LoVo (cell line): ENCODE measurements at regions not wholly inside any gene's neighbourhood (a gene's known extent, or its start where the extent isn't known, plus 50 kb on each side); places are given as distances from the start of the nearest gene placed in this dataset.
"Not testable (repeated sequence)": the region's sequence is repeated elsewhere in the genome, so short reads cannot be mapped to it uniquely, and the experiment has no call there.

Experiments
- DNase-seq: peaks from one replicate; pipeline ENCODE4 v3.0.0-alpha.2; 2016; ENCODE audit warnings: low spot score

DNA sequence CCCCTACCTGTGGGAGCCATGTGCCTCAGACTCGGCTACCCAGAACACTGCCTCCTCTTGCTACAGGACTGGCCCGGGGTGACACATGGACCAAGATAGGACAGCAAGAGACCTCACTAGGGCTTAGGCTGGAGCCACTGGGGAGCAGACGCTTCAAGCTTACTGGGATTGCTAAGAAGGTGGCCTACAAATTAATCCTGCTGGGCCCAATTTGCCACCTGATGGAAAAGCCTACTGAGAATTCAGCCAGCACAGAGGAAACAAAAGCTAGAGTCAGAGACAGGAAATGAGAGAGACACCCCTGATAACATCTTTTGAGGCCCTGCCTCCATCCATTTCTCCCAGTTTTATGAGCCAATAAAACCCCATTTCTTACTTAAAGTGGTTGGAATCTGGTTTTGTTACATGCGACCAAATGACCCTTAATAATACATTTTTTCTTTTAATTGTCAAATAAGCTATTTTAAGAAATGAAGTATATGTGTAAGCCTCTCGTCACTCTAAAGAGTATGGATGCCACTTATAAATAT is 282.1 kb downstream of the CXCL12 start:
- no peak for DNase-seq

DNA sequence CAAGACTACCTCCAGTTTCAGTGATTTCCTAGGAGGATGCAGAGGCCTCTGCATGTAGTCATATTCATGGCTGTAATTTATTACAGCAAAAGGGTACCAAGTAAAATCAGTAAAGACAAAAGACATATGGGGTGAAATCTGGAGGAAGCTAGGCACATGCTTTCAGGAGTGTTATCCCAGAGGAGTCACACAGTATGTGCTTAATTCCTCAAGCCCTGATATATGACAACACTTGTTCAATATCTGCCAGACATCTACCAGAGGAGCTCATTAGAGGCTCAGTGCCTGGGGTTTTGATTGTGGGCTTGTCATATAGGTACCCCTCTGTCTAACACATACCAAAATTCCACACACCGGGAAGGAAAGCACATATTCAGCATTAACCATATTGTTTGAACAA is 283.8 kb downstream of the CXCL12 start:
- no peak for DNase-seq

DNA sequence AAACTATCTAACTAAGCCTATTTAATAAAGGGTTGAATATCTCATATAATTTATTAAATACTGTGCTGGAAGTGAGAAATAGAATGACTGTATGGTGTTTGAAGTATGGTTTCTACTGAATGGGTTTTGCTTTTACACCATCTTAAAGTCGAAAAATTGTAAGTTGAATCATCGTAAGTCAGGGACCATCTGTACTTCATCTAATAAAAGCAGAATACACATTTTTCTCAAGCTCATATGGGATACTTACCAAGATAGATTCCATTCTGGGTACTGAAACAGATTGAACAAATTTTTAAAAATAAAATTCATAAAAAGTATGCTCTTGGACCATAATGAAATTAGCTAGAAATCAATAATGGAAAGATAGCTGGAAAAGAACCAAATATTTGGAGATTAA is 285.4 kb downstream of the CXCL12 start:
- no peak for DNase-seq

DNA sequence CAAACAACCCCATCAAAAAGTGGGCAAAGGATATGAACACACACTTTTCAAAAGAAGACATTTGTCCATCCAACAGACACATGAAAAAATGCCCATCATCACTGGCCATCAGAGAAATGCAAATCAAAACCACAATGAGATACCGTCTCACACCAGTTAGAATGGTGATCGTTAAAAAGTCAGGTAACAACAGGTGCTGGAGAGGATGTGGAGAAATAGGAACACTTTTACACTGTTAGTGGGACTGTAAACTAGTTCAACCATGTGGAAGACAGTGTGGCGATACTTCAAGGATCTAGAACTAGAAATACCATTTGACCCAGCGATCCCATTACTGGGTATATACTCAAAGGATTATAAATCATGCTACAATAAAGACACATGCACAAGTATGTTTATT is 288.7 kb downstream of the CXCL12 start:
- not testable (repeated sequence) for DNase-seq

DNA sequence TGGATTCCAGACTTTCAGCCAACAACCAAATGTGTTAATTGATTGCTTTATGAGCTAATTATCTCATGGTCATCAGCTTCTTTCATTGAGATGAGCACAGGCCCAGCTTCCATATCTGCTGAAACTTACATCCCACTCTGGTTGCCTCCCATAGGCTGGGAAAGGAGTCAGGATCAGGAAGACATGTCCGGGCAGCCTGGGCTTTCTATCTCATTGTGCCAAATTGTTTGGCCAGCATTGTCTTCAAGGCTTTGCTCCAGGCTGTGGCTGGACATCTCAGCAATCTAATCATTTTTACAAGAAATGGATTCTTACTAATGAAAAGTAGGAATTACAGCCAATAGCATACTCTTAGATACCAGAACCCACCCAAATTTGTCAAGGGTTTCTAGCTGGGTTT is 295.2 kb downstream of the CXCL12 start:
- DNase-seq: no peak

DNA sequence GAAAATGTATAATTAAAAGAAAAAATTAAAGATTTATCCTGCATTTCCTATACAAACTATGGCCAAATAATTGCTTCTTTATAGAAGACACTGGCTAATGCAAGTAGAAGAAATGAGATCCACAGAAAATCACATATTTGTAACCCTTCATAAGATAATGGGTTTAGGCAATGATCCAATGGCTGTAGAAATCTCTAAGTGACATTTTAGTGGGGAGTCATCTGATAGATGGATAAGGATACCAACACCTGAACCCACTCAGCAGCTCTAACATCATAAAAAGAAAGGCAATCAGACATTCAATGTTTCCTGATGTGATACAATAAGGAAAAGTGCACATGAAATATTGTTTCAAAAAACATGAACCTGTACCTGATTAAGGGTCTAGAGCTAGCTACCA is 297.5 kb downstream of the CXCL12 start:
- DNase-seq: no peak

DNA sequence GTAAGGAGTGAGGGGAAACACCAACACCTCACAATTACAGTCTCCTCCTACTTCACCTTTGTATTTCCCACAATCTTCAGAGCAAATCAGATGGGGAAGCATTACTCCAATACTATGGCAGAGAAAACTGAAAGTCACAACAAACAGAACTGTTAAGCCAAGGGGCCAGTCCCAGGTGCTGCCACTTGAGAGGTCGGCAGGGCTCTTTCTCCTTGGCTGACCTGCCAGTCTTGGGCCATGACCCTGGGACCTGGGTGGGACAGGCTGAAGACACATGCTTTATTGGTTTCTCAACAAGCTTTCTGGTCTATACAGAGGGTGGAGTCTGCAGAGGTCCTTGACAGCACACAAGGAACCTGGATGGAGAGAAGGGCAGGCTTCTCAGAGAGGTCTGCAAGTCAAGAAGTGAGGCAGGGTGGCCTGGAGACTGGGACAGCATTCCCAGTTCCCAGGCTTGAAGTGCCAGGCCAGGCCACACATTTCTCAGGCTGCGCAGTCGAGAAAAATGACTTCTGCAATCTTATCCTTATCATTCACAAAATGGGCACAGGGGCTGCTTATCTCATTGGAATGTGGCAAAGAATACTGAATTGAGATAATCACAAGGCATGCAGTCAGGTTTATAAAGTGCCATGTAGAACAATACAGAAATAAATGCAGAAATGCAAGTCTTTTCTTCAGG is 301.0 kb downstream of the CXCL12 start:
- no peak for DNase-seq

DNA sequence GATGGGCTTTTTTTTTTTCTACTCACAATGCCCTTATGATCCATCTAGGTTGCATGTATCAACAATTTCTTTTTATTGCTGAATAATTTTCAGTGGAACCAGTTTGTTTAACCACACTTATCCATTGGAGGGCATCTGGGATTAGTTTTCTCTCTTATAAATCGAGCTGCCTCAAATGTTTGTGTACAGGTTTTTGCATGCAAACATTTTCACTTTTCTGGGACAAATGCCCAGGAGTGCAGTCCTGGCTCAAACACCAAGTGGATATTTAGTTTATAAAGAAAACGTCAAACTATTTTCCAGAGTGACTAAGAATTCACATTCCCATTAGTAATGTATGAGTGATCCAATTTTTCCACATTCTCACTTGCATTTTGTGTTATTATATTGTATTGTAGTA is 313.4 kb downstream of the CXCL12 start:
- no peak for DNase-seq

DNA sequence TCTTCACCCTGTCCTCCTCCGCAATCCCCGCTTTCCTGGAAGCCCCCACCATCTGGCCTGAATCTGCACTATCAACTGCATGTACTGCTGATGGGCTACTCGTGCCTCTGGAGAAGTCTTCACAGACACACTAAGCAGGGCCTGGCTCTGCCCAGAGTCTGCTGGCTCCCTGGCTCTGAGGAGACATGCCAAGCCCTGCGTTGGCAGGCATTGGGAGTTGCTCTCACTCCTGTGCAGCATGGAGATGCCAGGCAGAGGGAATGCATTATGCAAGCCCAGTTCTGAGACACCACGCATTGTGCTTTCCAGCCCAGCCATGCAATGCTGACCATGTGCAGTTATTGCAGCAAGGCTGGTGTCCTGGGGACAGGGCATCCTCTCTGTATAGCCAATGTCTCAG is 314.6 kb downstream of the CXCL12 start:
- no peak for DNase-seq

DNA sequence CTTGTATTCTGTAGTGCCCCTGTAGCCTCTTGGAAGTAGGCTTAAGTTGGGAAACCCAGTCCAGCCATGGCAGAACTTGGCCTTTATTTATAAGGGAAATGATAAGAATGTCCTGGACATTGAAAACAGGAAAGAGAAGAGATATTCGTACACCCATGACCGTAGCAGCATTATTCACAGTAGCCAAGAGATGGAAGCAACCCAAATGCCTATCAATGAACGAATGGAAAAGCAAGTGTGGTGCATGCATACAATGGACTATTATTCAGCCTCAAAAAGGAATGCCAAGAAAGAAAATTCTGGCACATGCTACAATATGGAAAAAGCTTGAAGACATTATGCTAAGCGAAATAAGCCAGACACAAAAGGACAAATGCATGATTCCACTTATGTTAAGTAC is 315.3 kb downstream of the CXCL12 start:
- no peak for DNase-seq

DNA sequence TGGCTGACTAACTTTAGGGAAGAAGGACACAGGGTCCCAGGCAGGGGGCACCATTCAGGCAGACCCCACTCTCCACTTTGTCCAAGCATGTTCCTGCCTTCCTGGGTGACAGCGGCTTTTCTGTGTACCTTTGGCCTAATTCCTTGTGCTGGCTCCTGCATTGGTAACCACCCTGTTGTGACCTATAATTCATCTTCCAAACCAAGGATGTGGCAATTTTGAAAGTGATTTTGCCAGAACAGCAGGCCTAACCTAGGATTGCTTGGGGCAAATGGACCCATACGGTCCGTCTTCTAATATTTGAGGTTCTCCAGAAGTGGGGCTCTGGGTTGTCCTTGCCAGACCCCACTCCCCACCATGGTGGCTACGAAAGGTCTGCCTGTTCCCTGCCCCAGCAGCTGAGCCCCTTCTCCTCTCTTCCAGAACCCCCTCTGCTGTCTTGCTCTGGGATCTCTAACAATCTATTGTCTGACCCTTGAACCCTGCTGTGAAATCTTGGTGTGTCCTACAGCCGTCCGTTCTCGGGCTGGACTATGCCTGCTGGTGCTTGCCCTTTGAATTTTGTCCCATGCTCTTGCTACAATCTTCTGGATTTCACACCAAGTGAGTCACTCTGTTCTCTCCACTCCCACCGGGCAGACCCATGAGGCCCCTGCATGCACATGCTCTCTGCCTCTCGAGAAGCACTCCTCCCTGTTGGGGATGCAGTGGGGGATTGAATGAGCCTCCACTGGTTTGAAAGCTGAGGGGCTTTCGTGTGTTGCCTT is 316.0 kb downstream of the CXCL12 start:
- DNase-seq: no peak

DNA sequence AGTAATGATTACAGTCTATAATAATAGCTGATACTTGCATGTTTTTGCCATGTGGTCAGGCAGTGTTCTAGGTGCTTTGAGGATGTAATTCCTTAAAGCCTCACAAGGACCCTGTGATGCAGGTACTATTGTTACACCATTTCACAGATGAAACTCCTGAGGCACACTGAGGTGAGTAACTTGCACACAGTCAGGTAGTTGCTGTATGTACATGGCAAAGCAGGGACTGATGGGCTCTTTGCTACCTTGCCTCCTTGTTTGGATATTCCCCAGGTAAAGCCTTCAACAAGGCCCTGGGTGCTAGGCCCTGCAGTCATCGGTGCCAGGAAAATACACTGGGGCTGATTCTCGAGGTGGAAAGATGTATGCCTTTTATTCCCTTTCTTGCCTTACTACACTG is 317.5 kb downstream of the CXCL12 start:
- DNase-seq: no peak

DNA sequence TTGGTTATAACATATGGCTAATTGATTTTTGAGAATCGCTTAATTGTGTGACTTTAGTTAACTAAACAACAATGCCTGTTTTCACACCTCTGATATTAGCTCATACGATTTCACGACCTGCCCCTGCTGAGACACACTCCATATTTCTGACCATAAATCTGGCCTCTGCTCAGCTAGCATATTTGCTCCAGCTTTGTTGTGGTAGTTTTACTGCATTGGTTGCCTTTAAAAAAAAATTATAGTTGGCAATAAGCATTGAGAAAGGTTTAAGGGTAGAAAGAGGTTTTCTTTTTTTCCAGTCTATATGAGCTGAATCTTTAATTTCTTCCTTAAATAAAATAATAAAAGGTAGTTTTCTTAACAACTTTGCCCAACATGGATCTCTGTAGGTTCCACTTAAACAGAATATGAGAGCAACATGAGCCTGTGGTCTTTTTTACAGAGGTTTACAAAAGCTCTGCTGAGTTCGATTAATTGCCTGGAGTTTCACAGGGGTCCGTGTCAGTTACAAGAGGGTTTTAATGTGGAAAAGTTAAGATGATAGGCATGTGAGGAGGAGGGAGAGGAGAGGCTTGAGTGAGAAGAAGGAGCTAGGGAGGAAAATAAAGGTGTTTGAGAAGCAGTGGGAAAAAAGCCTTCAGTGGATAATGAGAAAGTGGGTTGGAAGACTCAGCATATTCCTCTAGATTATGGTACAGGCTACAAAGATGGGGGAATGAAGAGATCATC is 318.2 kb downstream of the CXCL12 start:
- DNase-seq: no peak

DNA sequence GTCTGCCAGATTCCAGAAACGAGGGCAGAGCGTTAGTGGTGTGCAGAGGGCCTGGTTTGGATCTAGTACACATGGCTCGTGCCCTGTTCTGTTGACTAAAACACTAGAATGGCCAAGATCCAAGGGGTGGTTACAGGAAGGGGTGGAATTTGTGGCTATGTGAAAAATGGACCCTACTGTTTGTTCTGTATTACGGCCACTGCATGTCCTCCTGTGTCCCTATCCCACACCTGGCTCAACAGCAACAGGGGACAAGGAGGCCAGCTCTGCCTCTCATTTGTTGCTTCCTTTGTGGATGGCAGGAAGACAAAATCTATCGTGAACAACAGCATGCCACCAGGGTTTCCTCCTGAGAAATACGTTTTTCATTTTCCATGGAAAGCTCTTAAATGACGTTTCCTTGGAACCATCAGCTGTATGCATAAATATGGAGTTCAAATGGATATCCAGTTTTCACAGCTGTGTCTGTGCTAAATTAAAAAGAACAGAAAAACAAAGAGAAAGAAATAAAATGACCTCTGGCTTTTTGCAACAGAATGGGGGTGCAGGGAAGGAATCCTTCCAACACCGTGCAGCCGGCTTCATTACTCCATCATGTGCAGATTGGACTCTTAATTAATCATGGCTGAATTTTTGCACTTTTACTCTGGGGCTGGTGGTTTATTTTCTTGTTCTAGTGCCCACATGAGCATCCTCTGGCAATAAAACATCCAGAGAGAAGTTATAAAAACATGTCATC is 318.9 kb downstream of the CXCL12 start:
- no peak for DNase-seq

DNA sequence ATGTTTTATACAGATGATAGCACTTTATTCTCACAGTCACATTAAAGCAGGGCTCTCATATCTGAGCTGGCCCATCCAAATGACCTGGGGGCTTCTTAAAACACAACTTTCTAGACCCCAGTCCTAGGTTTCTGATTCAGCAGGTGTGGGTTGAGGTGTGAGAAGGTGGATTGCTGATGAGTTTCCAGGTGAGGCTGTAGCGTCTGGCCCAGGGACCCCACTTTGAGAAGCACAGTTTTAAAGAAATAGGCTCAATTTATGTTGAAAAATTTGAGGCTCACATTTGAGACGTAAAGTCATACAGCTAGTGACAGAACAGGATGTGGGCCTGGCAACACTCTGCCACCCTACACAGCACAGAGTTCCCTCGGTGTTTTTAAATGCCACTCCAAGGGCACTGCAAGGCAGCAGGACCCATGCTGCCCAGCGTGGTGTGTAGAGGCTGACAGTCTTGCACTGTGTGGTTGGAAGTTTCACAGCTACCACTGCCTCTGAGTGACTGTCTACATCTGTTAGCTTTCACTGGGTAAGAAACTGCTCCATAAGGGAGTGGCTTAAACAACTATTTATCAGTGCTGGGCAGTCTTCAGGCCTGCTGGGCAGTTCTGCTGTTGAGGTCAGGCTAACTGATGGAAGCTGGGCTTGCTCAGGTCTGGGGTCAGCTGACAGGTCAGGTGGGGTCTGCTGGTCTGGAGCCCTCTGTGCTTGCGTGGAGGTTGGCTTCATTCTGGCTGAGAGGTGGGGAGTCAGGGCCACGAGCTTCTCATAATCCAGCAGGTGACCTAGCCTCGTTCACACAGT is 319.7 kb downstream of the CXCL12 start:
- no peak for DNase-seq

DNA sequence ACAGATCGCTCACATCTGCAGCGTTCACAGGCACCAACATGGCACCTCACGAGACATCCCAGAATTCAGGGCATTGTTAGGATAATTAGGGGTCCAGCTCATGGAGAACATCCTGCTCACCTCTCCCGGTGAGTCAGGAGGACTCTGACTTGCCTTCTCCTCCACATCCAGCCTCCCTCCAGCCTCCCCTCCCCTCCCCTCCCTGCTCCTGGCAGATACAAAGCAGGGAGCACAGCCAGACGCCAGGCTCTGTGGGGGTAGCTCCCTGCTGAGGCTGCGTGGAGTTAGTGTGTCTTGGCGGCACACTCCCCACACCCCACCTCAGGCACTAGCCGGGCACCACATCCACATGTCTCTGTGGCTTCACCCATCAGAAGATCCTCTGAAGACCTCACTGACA is 320.6 kb downstream of the CXCL12 start:
- no peak for DNase-seq

DNA sequence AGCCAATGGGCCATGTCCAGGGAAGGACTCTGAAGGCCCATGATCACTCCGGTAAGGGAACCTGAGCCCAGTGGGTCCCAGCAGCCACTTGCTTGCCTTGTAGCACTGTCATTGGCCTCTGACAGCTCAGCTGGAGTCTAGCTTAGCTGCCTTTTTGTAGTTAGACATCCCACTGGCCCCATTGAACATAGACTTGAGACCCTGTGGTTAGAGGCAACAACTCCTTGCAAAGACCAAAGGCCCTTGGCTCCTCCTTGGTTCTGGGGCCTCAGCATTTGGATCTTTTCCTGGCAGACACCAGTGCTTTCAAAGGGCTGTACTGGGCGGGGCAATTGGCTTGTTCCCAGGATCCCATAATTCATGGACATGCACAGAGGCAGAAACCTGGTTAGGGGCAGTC is 321.2 kb downstream of the CXCL12 start:
- no peak for DNase-seq

DNA sequence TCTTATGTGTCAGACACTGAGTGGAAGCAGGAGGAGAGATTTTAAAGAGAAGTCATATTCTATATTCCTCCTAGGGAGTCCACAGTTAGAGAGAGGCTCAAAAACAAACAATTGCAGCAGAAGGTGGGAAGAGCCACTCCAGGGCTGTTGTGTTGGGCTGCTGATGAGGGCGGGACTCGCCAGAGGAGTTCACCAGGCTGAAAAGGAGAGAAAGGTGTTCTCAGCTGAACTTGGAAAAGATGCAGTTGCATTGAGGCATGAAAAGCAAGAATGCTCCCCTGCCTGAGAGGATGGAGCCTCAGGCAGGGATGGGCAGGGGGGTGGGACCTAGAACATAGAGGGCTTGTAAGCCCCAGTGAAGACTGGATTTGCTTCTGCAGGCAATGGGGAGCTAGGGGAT is 324.2 kb downstream of the CXCL12 start:
- DNase-seq: no peak

DNA sequence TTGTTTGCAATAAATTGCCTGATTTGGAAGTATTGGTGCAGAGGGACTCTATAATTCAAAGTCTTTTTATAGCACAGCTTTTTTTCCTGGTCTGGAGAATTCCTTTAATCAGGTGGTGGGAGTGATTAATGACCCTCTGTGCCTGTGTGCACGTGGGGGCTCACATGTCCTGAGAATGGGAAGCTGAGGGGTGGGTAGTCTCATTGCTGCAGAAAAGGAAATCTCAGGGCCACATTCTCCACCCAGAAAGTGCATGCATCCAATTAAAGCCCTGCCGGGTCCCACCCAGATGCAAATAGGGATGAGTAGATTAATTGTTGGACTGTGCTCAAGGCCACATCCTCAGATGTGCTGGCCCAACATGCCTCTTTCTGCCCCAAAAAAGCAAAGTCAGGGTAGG is 324.7 kb downstream of the CXCL12 start:
- no peak for DNase-seq

DNA sequence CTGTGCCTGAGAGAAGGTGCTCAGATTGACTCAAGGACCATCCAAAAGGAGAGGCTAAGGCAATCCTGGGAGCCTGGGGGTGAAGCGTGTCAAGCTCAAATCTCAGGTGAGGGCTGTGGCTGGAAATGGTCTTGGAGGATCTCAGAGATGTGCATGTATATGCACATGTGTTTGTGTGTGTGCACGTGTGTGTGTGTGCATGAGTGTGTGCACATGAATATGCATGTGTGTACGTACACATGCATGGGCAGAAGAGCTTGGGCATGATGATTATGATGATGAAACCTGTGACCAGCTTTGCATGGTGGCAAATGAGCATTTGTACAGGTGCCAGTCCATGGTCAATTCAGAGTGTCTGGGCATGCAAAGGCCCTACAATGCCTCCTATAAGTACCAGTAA is 326.6 kb downstream of the CXCL12 start:
- DNase-seq: no peak
